ENCODE measurements at regions not wholly inside any gene's neighbourhood (a gene's known extent, or its start where the extent isn't known, plus 50 kb on each side); places are given as distances from the start of the nearest gene placed in this dataset.

DNA sequence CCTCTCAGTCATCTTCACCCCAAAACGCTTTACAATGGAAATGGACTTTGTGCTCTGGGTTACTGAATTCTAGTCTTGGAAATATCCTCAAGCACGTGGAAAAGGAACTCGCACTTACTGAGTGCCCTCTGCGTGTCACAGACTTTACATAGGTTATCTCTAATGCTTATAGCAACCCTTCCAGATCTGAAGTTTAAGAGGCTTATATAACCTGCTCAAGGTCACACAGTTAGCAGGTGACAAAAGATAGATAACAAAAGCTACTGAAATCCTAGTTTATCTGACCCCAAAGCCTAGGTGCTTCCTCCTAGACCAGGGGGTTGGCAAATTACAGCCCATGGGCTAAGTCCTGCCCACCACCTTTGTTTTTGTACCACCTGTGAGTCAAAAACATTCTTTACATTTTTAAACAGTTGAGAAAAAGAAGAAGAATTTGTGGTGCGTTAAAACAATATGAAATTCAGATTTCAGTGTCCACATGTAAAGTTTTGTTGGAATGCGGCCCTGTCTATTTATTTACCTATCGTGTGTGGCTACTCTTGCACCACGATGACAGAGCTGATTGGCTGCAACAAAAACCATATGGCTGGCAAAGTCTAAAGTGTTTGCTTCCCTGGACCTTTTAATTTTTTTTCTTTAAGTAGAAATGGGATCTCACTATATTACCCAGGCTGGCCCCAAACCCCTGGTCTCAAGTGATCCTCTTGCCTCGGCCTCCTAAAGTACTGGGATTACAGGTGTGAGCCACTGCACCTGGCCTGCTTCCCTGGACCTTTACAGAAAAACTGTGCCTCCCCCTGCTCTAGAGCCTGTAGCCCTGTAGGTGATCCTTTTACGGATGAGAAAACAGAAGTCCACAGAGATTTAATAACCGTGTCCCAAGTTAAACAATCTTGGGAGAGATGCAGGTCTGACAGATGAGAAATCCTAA, 110.2 kb upstream of the RREB1 start:
- H3K27me3 ChIP-seq (replicated peaks; ENCODE audit: control insufficient read depth, insufficient read depth, low read length, poor library complexity, severe bottlenecking) = no peaks in the 10 kb centered on the region
- no peaks in the 10 kb centered on the region for H3K36me3 ChIP-seq (ENCODE audit: control insufficient read depth, insufficient read depth, low read length)
- no peak for DNase-seq
- no peak overlapping the region for H3K27ac ChIP-seq (ENCODE audit: insufficient read depth, low read length, poor library complexity, severe bottlenecking)
- no peaks in the 10 kb centered on the region for H3K4me1 ChIP-seq (ENCODE audit: control insufficient read depth, insufficient read depth, low read length, poor library complexity, severe bottlenecking)
- H3K9me3 ChIP-seq (ENCODE audit: control insufficient read depth, low read length) = no peaks in the 10 kb centered on the region
- no peak overlapping the region for H3K4me3 ChIP-seq (ENCODE audit: insufficient read depth, low read depth, low read length, poor library complexity, severe bottlenecking)

DNA sequence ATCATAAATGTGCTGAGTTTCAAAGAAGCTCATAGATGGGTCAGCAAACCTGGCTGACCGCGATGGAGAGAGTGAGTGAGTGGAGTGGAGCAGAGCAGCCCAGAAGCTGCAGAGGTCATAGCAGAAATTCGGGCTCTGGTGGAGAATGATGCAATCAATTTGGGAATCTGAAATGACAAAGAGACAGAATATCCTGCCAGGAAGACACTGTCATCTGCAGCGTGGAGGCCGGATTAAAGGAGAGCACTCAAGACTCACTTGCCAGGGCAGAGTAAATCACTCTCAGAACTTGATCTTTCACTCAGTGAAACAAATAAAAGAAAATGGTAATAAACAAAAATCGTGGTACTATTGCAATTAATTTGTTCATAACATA, 109.6 kb upstream of the RREB1 start:
- H3K9me3 ChIP-seq (ENCODE audit: control insufficient read depth, low read length) = no peaks in the 10 kb centered on the region
- H3K27ac ChIP-seq (ENCODE audit: insufficient read depth, low read length, poor library complexity, severe bottlenecking) = no peak overlapping the region
- no peak for DNase-seq
- no peaks in the 10 kb centered on the region for H3K36me3 ChIP-seq (ENCODE audit: control insufficient read depth, insufficient read depth, low read length)
- no peaks in the 10 kb centered on the region for H3K4me1 ChIP-seq (ENCODE audit: control insufficient read depth, insufficient read depth, low read length, poor library complexity, severe bottlenecking)
- H3K4me3 ChIP-seq (ENCODE audit: insufficient read depth, low read depth, low read length, poor library complexity, severe bottlenecking) = no peak overlapping the region
- no peaks in the 10 kb centered on the region for H3K27me3 ChIP-seq (replicated peaks; ENCODE audit: control insufficient read depth, insufficient read depth, low read length, poor library complexity, severe bottlenecking)

DNA sequence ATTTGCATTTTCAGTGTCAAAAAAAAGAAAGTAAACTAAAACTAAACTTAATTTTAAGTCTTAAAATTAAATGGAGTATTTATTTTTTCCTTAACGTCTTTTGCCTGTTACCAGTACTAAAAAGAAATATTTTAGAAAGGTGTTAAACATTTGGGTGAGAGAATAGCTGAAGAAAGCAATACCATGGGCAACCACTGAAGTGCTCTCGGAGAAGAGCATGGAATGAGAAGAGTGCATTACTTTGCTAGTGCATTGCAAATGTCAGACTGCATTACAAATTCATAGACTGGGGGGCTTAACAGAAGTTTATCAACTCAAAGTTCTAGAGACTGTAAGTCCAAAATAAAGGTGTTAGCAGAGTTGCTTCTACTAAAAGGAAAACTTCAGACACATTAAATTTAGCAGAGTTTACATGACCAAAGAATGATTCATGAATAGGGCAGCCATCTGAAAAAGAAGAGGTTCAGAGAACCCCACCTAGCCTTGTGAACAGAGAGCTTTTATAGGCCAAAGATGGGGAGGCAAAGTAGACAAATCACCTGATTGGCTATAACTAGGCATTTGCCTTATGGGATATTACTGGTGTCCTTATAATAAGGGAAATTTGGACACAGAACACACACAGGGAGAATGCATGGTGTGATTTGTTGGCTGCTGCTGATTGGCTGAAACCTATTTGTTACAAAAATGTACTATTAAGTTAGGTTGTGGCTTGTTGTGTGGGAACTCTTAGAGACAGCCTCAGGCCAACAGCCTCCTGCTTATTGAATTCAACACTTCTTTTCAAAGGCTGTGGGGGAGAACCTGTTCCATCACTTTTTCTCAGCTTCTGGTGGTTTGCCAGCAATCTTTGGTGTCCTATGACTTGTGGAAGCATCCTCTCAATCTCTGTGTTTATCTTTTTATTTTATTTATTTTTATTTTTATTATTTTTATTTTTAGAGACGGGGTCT, 106.7 kb upstream of the RREB1 start:
- Histone ChIP-seq H3K4me1 (ENCODE audit: control insufficient read depth, insufficient read depth, low read length, poor library complexity, severe bottlenecking) (no peaks in the 10 kb centered on the region), H3K36me3 (ENCODE audit: control insufficient read depth, insufficient read depth, low read length) (no peaks in the 10 kb centered on the region), H3K4me3 (ENCODE audit: insufficient read depth, low read depth, low read length, poor library complexity, severe bottlenecking) (no peak overlapping the region), H3K27me3 (replicated peaks; ENCODE audit: control insufficient read depth, insufficient read depth, low read length, poor library complexity, severe bottlenecking) (no peaks in the 10 kb centered on the region), H3K27ac (ENCODE audit: insufficient read depth, low read length, poor library complexity, severe bottlenecking) (no peak overlapping the region), H3K9me3 (ENCODE audit: control insufficient read depth, low read length) (no peaks in the 10 kb centered on the region)
- DNase-seq = no peak

DNA sequence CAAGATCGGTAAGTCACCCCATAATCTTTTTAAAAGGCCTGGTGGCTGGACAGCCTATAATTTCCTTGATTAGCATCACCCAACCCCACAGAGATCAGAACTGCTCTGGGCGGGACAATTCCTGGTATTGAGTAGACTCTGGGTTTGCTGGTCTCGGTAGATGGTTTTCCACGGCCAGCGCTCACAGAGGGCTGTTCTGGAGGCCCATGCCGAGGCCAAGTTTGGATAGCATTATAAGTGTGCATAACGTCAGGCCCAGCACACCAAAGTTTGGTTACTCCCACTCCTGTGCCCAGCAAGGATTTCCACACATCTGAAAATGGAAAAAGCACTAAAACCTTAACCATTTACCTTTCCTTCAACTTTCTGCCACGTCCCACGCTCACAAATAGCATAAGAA, 104.7 kb upstream of the RREB1 start:
- H3K36me3 ChIP-seq (ENCODE audit: control insufficient read depth, insufficient read depth, low read length) = no peaks in the 10 kb centered on the region
- no peaks in the 10 kb centered on the region for H3K27me3 ChIP-seq (replicated peaks; ENCODE audit: control insufficient read depth, insufficient read depth, low read length, poor library complexity, severe bottlenecking)
- no peaks in the 10 kb centered on the region for H3K4me1 ChIP-seq (ENCODE audit: control insufficient read depth, insufficient read depth, low read length, poor library complexity, severe bottlenecking)
- H3K9me3 ChIP-seq (ENCODE audit: control insufficient read depth, low read length) = no peaks in the 10 kb centered on the region
- no peak overlapping the region for H3K4me3 ChIP-seq (ENCODE audit: insufficient read depth, low read depth, low read length, poor library complexity, severe bottlenecking)
- no peak overlapping the region for H3K27ac ChIP-seq (ENCODE audit: insufficient read depth, low read length, poor library complexity, severe bottlenecking)
- no peak for DNase-seq

DNA sequence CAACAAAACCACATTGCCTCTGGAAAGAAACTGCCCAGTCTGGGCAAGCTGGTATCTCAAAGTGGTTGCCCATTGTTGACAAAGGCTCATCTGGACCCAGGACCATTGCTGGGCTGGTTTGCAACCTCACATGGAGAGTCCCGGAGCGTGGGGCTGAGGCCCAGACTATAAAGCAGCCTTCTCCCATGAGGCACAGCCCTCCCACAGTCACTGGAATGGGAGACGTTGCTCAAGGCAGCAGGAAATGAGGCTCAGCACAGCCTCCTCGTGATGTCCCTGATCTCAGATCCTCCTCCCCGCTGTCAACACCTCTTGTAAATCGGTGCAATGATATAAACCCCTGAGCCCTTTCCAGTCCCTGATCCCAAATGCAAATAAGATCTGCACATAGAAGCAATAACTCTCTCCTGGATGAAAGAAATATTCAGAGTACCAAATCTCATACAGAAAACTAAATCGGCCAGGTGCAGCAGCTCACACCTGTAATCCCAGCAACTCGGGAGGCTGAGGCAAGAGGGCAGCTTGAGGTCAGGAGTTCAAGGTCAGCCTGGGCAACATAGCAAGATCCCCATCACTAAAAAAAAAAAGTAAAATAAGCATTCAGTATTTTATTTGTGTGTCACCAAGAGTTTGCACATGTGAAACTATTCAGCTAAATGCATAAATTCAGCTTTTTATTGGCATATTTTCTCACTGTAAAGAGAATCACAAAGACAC, 103.0 kb upstream of the RREB1 start:
- Histone ChIP-seq H3K36me3 (ENCODE audit: control insufficient read depth, insufficient read depth, low read length) (no peaks in the 10 kb centered on the region), H3K27me3 (replicated peaks; ENCODE audit: control insufficient read depth, insufficient read depth, low read length, poor library complexity, severe bottlenecking) (no peaks in the 10 kb centered on the region), H3K27ac (ENCODE audit: insufficient read depth, low read length, poor library complexity, severe bottlenecking) (no peak overlapping the region), H3K4me1 (ENCODE audit: control insufficient read depth, insufficient read depth, low read length, poor library complexity, severe bottlenecking) (no peaks in the 10 kb centered on the region), H3K4me3 (ENCODE audit: insufficient read depth, low read depth, low read length, poor library complexity, severe bottlenecking) (no peak overlapping the region), H3K9me3 (ENCODE audit: control insufficient read depth, low read length) (no peaks in the 10 kb centered on the region)
- no peak for DNase-seq

DNA sequence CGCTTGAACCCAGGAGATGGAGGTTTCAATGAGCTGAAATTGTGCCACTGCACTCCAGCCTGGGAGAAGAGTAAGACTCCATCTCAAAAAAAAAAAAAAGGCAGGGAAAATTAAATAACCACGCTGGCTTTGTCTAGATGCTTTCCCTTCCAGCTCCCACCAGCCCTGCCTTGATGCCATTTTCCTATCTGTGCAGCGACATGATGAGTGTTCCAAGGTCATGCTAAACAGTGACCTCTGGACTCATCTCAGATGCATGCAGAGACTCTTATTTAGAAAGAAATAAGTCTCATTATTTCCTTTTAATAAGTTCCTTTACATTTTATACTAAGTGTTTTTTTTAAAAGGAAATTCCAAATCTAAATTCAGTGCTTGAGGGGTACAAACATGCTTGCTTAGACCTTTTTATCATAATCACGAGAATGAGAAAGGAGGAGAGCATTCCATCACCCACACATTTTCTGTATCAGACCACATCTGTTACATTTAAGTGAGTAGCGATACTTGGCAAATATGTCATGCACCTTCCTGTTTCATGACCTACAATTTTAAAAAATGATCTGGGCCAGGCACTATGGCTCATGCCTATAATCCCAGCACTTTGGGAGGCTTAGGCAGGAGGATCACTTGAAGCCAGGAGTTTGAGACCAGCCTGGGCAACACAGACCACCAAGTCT, 101.1 kb upstream of the RREB1 start:
- Histone ChIP-seq H3K27me3 (replicated peaks; ENCODE audit: control insufficient read depth, insufficient read depth, low read length, poor library complexity, severe bottlenecking) (no peaks in the 10 kb centered on the region), H3K36me3 (ENCODE audit: control insufficient read depth, insufficient read depth, low read length) (no peaks in the 10 kb centered on the region), H3K27ac (ENCODE audit: insufficient read depth, low read length, poor library complexity, severe bottlenecking) (no peak overlapping the region), H3K4me1 (ENCODE audit: control insufficient read depth, insufficient read depth, low read length, poor library complexity, severe bottlenecking) (no peaks in the 10 kb centered on the region), H3K9me3 (ENCODE audit: control insufficient read depth, low read length) (no peaks in the 10 kb centered on the region), H3K4me3 (ENCODE audit: insufficient read depth, low read depth, low read length, poor library complexity, severe bottlenecking) (no peak overlapping the region)
- no peak for DNase-seq

DNA sequence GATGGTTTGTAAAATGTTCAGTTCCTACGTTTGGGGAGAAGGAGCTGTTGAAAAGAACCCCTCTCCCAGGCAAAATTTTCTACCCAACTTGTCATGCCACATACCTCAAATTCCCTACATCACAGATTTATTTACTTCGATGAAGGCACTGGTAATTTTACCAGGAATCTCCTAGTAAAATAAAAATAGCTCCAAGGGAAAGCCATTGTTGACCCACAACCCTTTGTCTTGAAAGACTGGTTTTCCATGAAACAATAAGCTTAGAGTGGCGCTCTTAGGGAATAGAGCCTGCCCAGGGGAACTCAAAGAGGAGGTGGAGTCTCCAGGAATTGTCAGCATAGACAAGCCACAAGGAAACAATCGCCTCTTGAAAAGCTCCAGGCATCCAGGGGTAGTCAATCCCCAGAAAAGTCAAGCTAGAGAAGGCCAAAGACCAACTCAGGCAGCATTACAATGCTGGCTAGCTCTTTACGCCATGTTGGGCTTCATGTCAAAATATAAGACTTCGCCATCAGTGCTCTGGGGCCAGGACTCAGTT, 99.2 kb upstream of the RREB1 start:
- no peak overlapping the region for H3K4me3 ChIP-seq (ENCODE audit: insufficient read depth, low read depth, low read length, poor library complexity, severe bottlenecking)
- H3K27me3 ChIP-seq (replicated peaks; ENCODE audit: control insufficient read depth, insufficient read depth, low read length, poor library complexity, severe bottlenecking) = no peaks in the 10 kb centered on the region
- H3K9me3 ChIP-seq (ENCODE audit: control insufficient read depth, low read length) = no peaks in the 10 kb centered on the region
- H3K4me1 ChIP-seq (ENCODE audit: control insufficient read depth, insufficient read depth, low read length, poor library complexity, severe bottlenecking) = no peaks in the 10 kb centered on the region
- H3K27ac ChIP-seq (ENCODE audit: insufficient read depth, low read length, poor library complexity, severe bottlenecking) = no peak overlapping the region
- no peaks in the 10 kb centered on the region for H3K36me3 ChIP-seq (ENCODE audit: control insufficient read depth, insufficient read depth, low read length)
- no peak for DNase-seq

DNA sequence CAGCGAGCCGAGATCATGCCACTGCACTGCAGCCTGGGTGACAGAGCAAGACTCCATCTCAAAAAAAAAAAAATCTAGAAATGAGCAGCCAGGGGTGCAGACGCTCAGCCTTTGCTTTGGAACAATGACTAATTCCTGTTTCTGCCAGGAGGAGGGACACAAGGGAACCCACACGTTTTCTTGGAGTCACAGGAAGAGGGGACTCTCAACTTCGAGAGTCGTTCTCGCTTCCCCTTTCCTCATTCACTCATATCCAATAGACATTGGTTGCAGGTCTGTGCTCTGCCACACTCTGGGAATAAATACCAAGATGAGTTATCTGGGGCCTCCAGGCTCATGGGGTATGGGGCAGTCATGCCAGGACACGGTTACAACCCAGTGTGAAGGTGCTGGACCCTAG, 91.5 kb upstream of the RREB1 start:
- Histone ChIP-seq H3K9me3 (ENCODE audit: control insufficient read depth, low read length) (no peaks in the 10 kb centered on the region), H3K4me3 (ENCODE audit: insufficient read depth, low read depth, low read length, poor library complexity, severe bottlenecking) (no peak overlapping the region), H3K27me3 (replicated peaks; ENCODE audit: control insufficient read depth, insufficient read depth, low read length, poor library complexity, severe bottlenecking) (no peaks in the 10 kb centered on the region), H3K4me1 (ENCODE audit: control insufficient read depth, insufficient read depth, low read length, poor library complexity, severe bottlenecking) (no peaks in the 10 kb centered on the region), H3K27ac (ENCODE audit: insufficient read depth, low read length, poor library complexity, severe bottlenecking) (no peak overlapping the region), H3K36me3 (ENCODE audit: control insufficient read depth, insufficient read depth, low read length) (no peaks in the 10 kb centered on the region)
- DNase-seq = no peak

DNA sequence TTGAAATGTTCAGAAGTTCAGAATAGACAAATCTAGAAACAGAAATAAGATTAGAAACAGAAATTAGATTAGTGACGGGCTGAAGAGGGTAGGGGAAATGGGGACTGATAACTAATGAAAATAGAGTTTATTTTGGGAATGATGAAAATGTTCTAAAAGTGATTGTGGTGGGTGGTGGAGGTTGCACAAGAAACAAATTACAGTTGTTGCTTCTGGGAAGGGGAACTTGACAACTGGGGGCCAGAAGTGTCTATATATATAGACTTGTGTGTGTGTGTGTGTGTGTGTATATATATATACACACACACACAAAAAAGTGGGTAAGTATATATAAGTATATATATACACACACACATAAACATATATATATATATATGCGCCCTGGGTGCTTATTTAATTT, 86.5 kb upstream of the RREB1 start:
- H3K27me3 ChIP-seq (replicated peaks; ENCODE audit: control insufficient read depth, insufficient read depth, low read length, poor library complexity, severe bottlenecking) = no peaks in the 10 kb centered on the region
- no peak overlapping the region for H3K27ac ChIP-seq (ENCODE audit: insufficient read depth, low read length, poor library complexity, severe bottlenecking)
- H3K9me3 ChIP-seq (ENCODE audit: control insufficient read depth, low read length) = no peaks in the 10 kb centered on the region
- H3K4me1 ChIP-seq (ENCODE audit: control insufficient read depth, insufficient read depth, low read length, poor library complexity, severe bottlenecking) = no peaks in the 10 kb centered on the region
- H3K4me3 ChIP-seq (ENCODE audit: insufficient read depth, low read depth, low read length, poor library complexity, severe bottlenecking) = no peak overlapping the region
- H3K36me3 ChIP-seq (ENCODE audit: control insufficient read depth, insufficient read depth, low read length) = no peaks in the 10 kb centered on the region
- no peak for DNase-seq

All from effector memory CD4-positive, alpha-beta T cell (primary cell).